HFF-Myc (cell line): ENCODE measurements at regions not wholly inside any gene's neighbourhood (a gene's known extent, or its start where the extent isn't known, plus 50 kb on each side); places are given as distances from the start of the nearest gene placed in this dataset.

Experiments
- DNase-seq: peaks from one replicate; pipeline ENCODE4 v3.0.0-alpha.2; 2011; ENCODE audit warnings: low read depth; ENCODE audit errors: extremely low read depth
- H3K4me3 ChIP-seq: replicated peaks from 2 replicates; pipeline ENCODE4 v1.5.1; 2011; ENCODE audit warnings: low read depth, mild to moderate bottlenecking, control low read depth, low read length
- TF ChIP-seq, protein P1 (sequence below): IDR thresholded peaks from 2 replicates; pipeline ENCODE4 v1.5.1; 2012; ENCODE audit warnings: mild to moderate bottlenecking, low read depth, low read length, control low read depth; ENCODE audit errors: missing control alignments

DNA sequence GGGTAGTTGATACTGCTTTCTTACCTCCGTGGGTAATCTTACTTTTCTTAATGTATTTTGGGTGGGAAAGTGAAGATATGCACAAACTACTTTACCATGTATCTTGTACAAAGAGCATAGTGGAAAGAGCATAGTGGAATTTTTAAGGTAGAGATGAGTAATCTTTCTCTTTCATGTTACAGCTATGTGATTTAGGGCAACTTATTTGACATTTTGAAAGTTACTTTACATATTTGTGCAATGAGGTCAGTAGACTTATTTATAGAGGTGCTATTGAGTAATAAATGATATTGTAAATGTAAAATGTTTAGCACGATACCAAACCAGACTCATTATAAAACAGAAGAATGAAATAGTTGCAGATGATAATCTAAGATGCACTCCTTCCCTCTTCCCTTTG is 351.2 kb downstream of the TRAM1L1 start:
- TF ChIP-seq, protein P1, sequence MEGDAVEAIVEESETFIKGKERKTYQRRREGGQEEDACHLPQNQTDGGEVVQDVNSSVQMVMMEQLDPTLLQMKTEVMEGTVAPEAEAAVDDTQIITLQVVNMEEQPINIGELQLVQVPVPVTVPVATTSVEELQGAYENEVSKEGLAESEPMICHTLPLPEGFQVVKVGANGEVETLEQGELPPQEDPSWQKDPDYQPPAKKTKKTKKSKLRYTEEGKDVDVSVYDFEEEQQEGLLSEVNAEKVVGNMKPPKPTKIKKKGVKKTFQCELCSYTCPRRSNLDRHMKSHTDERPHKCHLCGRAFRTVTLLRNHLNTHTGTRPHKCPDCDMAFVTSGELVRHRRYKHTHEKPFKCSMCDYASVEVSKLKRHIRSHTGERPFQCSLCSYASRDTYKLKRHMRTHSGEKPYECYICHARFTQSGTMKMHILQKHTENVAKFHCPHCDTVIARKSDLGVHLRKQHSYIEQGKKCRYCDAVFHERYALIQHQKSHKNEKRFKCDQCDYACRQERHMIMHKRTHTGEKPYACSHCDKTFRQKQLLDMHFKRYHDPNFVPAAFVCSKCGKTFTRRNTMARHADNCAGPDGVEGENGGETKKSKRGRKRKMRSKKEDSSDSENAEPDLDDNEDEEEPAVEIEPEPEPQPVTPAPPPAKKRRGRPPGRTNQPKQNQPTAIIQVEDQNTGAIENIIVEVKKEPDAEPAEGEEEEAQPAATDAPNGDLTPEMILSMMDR = no peak
- DNase-seq = no peak
- no peak overlapping the region for H3K4me3 ChIP-seq

- DNase-seq = no peak
- TF ChIP-seq, protein P1 = no peak
- no peak overlapping the region for H3K4me3 ChIP-seq
Observed at GRCh38 chr4:116733370-116733769, 352.0 kb downstream of the TRAM1L1 start.

DNA sequence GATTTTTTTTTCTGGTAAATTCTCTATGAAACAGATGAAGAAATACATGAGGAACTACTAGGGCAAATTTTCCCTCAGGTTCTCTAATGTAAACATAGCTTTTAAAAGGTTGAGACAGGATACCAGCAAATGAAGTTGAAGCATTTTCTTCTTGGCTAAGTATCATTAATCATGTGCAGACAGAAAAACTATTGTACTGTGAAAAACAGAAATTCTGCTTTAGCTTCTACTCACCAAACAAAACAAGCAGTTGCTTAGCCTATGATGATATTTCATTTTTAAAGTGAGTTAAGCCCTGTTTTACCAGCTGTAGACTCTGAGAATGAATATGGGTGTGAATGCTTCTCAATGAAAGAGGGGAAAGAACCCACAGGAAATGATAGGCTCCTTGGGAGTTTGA is 358.9 kb downstream of the TRAM1L1 start:
- no peak for DNase-seq
- TF ChIP-seq, protein P1 = no peak
- H3K4me3 ChIP-seq = no peak overlapping the region

- TF ChIP-seq, protein P1 = no peak
Observed at GRCh38 chr4:116724249-116724648, 361.1 kb downstream of the TRAM1L1 start.

GRCh38 chr4:116705466-116705865 is 379.9 kb downstream of the TRAM1L1 start:
- TF ChIP-seq, protein P1 = no peak
- no peak for DNase-seq
- H3K4me3 ChIP-seq = no peak overlapping the region

More at GRCh38 chr4:116724249-116724648, 361.1 kb downstream of the TRAM1L1 start:
- no peak for DNase-seq
- no peak overlapping the region for H3K4me3 ChIP-seq

DNA sequence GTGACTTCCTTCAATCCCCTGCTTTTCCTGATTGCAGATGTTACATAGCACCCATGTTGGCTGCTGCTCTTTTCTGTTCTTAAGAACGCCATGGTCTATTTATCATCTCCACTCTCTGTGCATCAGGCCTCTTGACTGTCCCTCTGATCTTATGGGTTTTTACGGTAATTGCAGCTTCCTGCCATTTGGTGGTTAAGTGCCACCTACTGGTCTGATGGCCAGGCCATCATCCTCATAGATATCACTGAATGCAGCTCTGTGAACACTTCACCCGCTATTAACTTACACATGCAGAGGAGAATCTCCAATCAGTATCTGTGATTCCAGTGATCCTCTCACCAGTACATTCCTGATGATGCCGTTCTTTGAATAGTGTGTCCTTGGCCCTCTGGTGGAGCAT is 382.4 kb downstream of the TRAM1L1 start:
- no peak overlapping the region for H3K4me3 ChIP-seq
- TF ChIP-seq, protein P1 = no peak
- DNase-seq = no peak

- TF ChIP-seq, protein P1 = no peak
Observed at GRCh38 chr4:116688536-116688935, 396.8 kb downstream of the TRAM1L1 start.

More at GRCh38 chr4:116688536-116688935, 396.8 kb downstream of the TRAM1L1 start:
- H3K4me3 ChIP-seq = no peak overlapping the region
- no peak for DNase-seq
